Parathyroid adenoma (tissue), 2 donors: ENCODE measurements at regions not wholly inside any gene's neighbourhood (a gene's known extent, or its start where the extent isn't known, plus 50 kb on each side); places are given as distances from the start of the nearest gene placed in this dataset.

Source experiments
- H2AFZ ChIP-seq: fragments of 300-600 bp; sonication (generic); one replicate; pipeline ENCODE4 v1.7.0; 2017; ENCODE audit warnings: antibody characterized with exemption, mild to moderate bottlenecking
- H3K27ac ChIP-seq: fragments of 300-600 bp; sonication (generic); one replicate; pipeline ENCODE4 v1.7.0; 2017
- H3K27me3 ChIP-seq: fragments of 300-600 bp; sonication (generic); one replicate; pipeline ENCODE4 v1.7.0; 2017; ENCODE audit warnings: low read length; ENCODE audit not compliant: control insufficient read depth, insufficient read depth
- H3K36me3 ChIP-seq: fragments of 300-600 bp; sonication (generic); one replicate; pipeline ENCODE4 v1.7.0; 2017; ENCODE audit warnings: low read length; ENCODE audit not compliant: control insufficient read depth, insufficient read depth
- H3K4me1 ChIP-seq: fragments of 300-600 bp; sonication (generic); one replicate; pipeline ENCODE4 v1.7.0; 2017; ENCODE audit warnings: control low read depth
- H3K4me2 ChIP-seq: fragments of 300-600 bp; sonication (generic); one replicate; pipeline ENCODE4 v1.7.0; 2017; ENCODE audit warnings: low read length
- H3K4me3 ChIP-seq: fragments of 300-600 bp; sonication (generic); one replicate; pipeline ENCODE4 v1.7.0; 2017; ENCODE audit warnings: low read depth, low read length
- H3K79me2 ChIP-seq: fragments of 300-600 bp; sonication (generic); one replicate; pipeline ENCODE4 v1.7.0; 2017; ENCODE audit warnings: control low read depth
- H3K9ac ChIP-seq: fragments of 300-600 bp; sonication (generic); one replicate; pipeline ENCODE4 v1.7.0; 2017; ENCODE audit warnings: mild to moderate bottlenecking
- H3K9me3 ChIP-seq: fragments of 300-600 bp; sonication (generic); one replicate; pipeline ENCODE4 v1.7.0; 2017; ENCODE audit warnings: low read length; ENCODE audit not compliant: control insufficient read depth
- CTCF ChIP-seq: fragments of 300-600 bp; sonication (generic); IDR thresholded peaks from one replicate; pipeline ENCODE4 v1.7.0; 2017; ENCODE audit warnings: antibody characterized with exemption, mild to moderate bottlenecking
- donor health status: primary hyperparathyroidism.

DNA sequence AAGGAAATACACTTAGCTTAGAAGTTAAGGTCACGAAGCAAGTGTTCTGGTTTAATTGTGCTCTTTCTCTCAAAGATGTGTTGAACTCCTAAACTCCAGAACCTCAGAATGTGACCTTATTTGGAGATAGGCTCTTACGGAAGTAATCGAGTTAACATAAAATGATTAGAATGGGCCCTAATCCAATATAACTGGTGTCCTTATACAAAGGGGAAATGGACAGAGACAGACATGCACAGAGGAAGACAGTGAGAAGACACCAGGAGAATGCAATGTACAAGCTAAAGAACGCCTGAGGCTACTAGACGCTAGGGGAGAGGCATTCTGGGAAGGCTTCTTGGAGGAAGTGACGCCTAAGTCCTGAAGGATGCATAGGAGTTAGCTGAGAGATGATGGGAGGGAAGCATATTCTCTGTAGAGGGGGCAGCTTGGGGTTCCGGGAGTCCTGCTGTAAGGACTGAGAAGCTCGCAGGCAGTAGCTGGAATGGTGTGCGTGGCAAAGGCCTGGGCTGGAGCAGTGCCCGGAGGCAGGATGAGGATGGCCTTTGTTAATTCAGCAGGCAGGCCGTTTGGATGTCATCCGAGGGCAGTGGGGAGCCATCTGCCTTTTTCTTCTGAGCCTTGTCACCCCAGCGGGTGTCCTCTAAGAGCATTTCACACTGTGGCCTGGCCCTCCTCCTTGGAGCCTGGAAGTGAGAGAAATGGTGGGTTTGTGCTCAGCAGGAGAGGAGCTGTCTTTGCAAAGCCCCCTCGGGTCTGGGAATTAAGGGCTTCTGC is 513.4 kb downstream of the SHQ1 start:
- Histone ChIP-seq H3K4me3 (no peak overlapping the region), H3K79me2 (no peaks in the 10 kb centered on the region), H3K4me1 (no peaks in the 10 kb centered on the region), H2AFZ (no peak overlapping the region), H3K27me3 (no peaks in the 10 kb centered on the region), H3K27ac (no peak overlapping the region), H3K36me3 (no peaks in the 10 kb centered on the region), H3K9me3 (no peaks in the 10 kb centered on the region), H3K9ac (no peak overlapping the region), H3K4me2 (no peak overlapping the region)
- no peak for TF ChIP-seq CTCF

DNA sequence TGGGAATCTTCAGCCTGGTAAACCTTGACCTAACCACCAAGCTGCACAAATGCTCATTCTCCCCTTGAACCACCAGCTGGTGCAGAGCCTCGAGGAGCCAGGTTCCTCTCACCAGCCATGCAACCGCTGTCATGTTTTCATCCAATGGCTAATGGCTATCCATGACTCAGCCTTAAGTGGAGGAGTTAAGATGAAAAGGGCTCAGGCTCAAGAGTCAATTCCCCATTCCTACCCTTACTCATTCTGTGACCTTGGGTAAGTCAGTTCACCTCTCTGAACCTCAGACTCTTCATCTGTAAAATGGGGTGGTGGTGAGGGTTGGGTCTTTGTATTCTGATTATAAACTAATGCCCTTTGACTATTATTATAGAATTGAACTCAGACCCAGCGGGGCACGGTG is 515.6 kb downstream of the SHQ1 start:
- no peak overlapping the region for H3K4me2 ChIP-seq
- no peaks in the 10 kb centered on the region for H3K27me3 ChIP-seq
- no peaks in the 10 kb centered on the region for H3K9me3 ChIP-seq
- H3K79me2 ChIP-seq: no peaks in the 10 kb centered on the region
- TF ChIP-seq CTCF: no peak
- no peak overlapping the region for H3K9ac ChIP-seq
- H2AFZ ChIP-seq: no peak overlapping the region
- no peak overlapping the region for H3K4me3 ChIP-seq
- H3K36me3 ChIP-seq: no peaks in the 10 kb centered on the region
- no peak overlapping the region for H3K27ac ChIP-seq
- no peaks in the 10 kb centered on the region for H3K4me1 ChIP-seq

DNA sequence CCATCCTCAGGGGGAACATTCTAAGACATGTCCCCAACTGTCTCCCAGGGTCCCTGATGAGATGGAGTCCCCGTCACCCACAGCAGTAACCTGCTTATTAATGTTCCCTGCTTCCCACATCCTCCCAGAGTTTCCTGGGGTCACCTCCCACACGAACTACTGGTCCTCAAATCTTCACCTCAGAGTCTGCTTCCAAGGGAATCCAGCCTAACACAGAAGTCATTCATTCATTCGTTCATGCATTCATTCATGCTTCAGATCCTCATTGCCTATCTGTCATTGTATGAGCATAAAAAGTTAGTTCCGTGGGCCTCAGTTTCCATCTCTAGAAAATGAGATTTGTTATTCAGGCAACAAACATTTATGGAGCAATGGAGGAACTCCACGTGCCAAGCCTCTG is 516.2 kb downstream of the SHQ1 start:
- Histone ChIP-seq H3K4me1 (no peaks in the 10 kb centered on the region), H3K27ac (no peak overlapping the region), H3K36me3 (no peaks in the 10 kb centered on the region), H3K27me3 (no peaks in the 10 kb centered on the region), H3K4me2 (no peak overlapping the region), H3K4me3 (no peak overlapping the region), H3K9me3 (no peaks in the 10 kb centered on the region), H3K9ac (no peak overlapping the region), H2AFZ (no peak overlapping the region), H3K79me2 (no peaks in the 10 kb centered on the region)
- no peak for TF ChIP-seq CTCF

DNA sequence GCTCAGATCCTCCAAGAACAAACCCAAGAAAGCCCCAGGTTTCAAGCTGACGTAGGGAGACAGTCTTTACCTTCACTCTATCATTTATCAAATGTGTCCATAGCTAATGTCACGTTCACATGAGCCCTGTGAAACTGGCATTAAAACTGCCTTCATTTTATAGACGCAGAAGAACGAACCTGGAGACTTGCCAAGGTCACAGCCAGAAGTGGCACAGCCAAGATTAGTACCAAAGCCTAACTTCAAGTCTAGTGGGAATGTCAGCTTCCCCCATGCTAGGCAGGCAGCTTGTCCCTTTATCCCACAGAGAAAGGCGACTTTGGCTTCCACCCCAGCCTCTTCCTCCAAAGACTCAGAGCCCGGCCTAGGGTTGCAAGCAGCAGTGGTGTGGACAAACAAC is 517.2 kb downstream of the SHQ1 start:
- Histone ChIP-seq H3K4me3 (no peak overlapping the region), H3K4me2 (no peak overlapping the region), H3K79me2 (no peaks in the 10 kb centered on the region), H3K9me3 (no peaks in the 10 kb centered on the region), H2AFZ (no peak overlapping the region), H3K9ac (no peak overlapping the region), H3K36me3 (no peaks in the 10 kb centered on the region), H3K4me1 (no peaks in the 10 kb centered on the region), H3K27ac (no peak overlapping the region), H3K27me3 (no peaks in the 10 kb centered on the region)
- TF ChIP-seq CTCF: no peak

DNA sequence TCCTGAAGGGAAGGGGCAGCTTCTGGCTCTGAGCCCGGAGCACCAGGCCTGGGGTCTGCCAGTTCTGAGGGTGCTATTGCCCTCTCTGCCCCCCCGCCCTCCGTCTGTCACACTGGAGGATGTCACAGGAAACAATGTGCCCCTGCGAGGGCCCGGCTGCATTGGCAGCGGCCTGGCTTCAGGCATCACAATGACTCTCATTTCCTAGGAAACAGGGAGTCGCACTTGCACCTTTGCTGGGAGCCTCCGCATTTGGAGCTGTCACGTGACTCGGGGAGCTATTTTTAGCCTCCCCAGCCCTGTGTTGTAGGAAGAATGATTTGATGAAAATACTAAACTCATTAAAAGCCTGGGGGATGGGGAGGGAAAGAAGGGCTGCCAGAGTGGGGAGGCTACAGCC is 518.9 kb downstream of the SHQ1 start:
- Histone ChIP-seq H3K9ac (no peak overlapping the region), H3K36me3 (no peaks in the 10 kb centered on the region), H3K4me3 (no peak overlapping the region), H3K4me2 (no peak overlapping the region), H3K79me2 (no peaks in the 10 kb centered on the region), H3K4me1 (no peaks in the 10 kb centered on the region), H3K27me3 (no peaks in the 10 kb centered on the region), H2AFZ (no peak overlapping the region), H3K27ac (no peak overlapping the region), H3K9me3 (no peaks in the 10 kb centered on the region)
- no peak for TF ChIP-seq CTCF
